Thyroid gland (tissue), 4 donors: ENCODE measurements at regions not wholly inside any gene's neighbourhood (a gene's known extent, or its start where the extent isn't known, plus 50 kb on each side); places are given as distances from the start of the nearest gene placed in this dataset.

Experiments used
- CTCF ChIP-seq, 6 experiments: fragments of 200-600 bp in 3 of 6; fragments of 450-650 bp in 3 of 6; sonication (generic) in 3 of 6; IDR thresholded peaks; one replicate each; pipeline ENCODE4 v1.5.1; 2016 to 2019; ENCODE audit warnings: antibody characterized with exemption in 6 of 6, mild to moderate bottlenecking in 2 of 6, inconsistent platforms in 1 of 6, moderate library complexity in 1 of 6
- POLR2A ChIP-seq, 2 donors: fragments of 450-650 bp; IDR thresholded peaks; one replicate each; pipeline ENCODE4 v1.6.1; 2017; ENCODE audit warnings: antibody characterized with exemption in 2 of 2, mild to moderate bottlenecking in 2 of 2, moderate library complexity in 1 of 2

GRCh38 chr6:68108233-68108835 lies 526.7 kb upstream of the ADGRB3 start:
- TF ChIP-seq CTCF (IDR thresholded peaks at IDR 0.05) (no peak), POLR2A (IDR thresholded peaks at IDR 0.05) (no peak)
